ENCODE measurements at regions not wholly inside any gene's neighbourhood (a gene's known extent, or its start where the extent isn't known, plus 50 kb on each side); places are given as distances from the start of the nearest gene placed in this dataset.

- TF ChIP-seq POLR2AphosphoS5 (IDR thresholded peaks at IDR 0.05; ENCODE audit: low read depth, low read length) (no peak), FOXP2 (optimal IDR thresholded peaks at IDR 0.05; ENCODE audit: borderline replicate concordance, extremely low read depth, extremely low read length, insufficient read depth) (no peak), SIN3A (IDR thresholded peaks at IDR 0.05; ENCODE audit: borderline replicate concordance, insufficient read depth, low read length) (no peak), TAF1 (IDR thresholded peaks at IDR 0.05; ENCODE audit: borderline replicate concordance, insufficient read depth, low read length) (no peak), REST (IDR thresholded peaks at IDR 0.05; ENCODE audit: insufficient read depth in 1 of 2, low read depth in 2 of 2, low read length in 2 of 2) (no peak)
These were observed 488.6 kb downstream of the CSNK1G3 start for GRCh38 chr5:124000538-124000937.

GRCh38 chr5:123997462-123998215, 485.7 kb downstream of the CSNK1G3 start:
- TF ChIP-seq POLR2AphosphoS5 (IDR thresholded peaks at IDR 0.05; ENCODE audit: low read depth, low read length) (peak; percentile 57; the same call in 1 of the 2 replicates), SIN3A (IDR thresholded peaks at IDR 0.05; ENCODE audit: borderline replicate concordance, insufficient read depth, low read length) (peak; percentile 69; the same call in 1 of the 2 replicates), REST (IDR thresholded peaks at IDR 0.05; ENCODE audit: insufficient read depth in 1 of 2, low read depth in 2 of 2, low read length in 2 of 2) (0 out of 4 replicates have a peak, but pooled peaks of 1 of the 2 experiments have one; percentile 53), FOXP2 (optimal IDR thresholded peaks at IDR 0.05; ENCODE audit: borderline replicate concordance, extremely low read depth, extremely low read length, insufficient read depth) (no peak), TAF1 (IDR thresholded peaks at IDR 0.05; ENCODE audit: borderline replicate concordance, insufficient read depth, low read length) (peak; percentile 37; the same call in 1 of the 2 replicates)

- no peak for TF ChIP-seq FOXP2 (optimal IDR thresholded peaks at IDR 0.05; ENCODE audit: borderline replicate concordance, extremely low read depth, extremely low read length, insufficient read depth)
- TF ChIP-seq SIN3A (IDR thresholded peaks at IDR 0.05; ENCODE audit: borderline replicate concordance, insufficient read depth, low read length) = no peak
- no peak for TF ChIP-seq POLR2AphosphoS5 (IDR thresholded peaks at IDR 0.05; ENCODE audit: low read depth, low read length)
- no peak for TF ChIP-seq TAF1 (IDR thresholded peaks at IDR 0.05; ENCODE audit: borderline replicate concordance, insufficient read depth, low read length)
- TF ChIP-seq REST (IDR thresholded peaks at IDR 0.05; ENCODE audit: insufficient read depth in 1 of 2, low read depth in 2 of 2, low read length in 2 of 2) = no peak
These were observed 485.1 kb downstream of the CSNK1G3 start for GRCh38 chr5:123997064-123997461.

GRCh38 chr5:123992641-123993040, 480.7 kb downstream of the CSNK1G3 start:
- TF ChIP-seq SIN3A (IDR thresholded peaks at IDR 0.05; ENCODE audit: borderline replicate concordance, insufficient read depth, low read length) (no peak), TAF1 (IDR thresholded peaks at IDR 0.05; ENCODE audit: borderline replicate concordance, insufficient read depth, low read length) (no peak), FOXP2 (optimal IDR thresholded peaks at IDR 0.05; ENCODE audit: borderline replicate concordance, extremely low read depth, extremely low read length, insufficient read depth) (no peak)

GRCh38 chr5:123987956-123988355, 476.0 kb downstream of the CSNK1G3 start:
- no peak for TF ChIP-seq TAF1 (IDR thresholded peaks at IDR 0.05; ENCODE audit: borderline replicate concordance, insufficient read depth, low read length)
- TF ChIP-seq FOXP2 (optimal IDR thresholded peaks at IDR 0.05; ENCODE audit: borderline replicate concordance, extremely low read depth, extremely low read length, insufficient read depth) = no peak
- TF ChIP-seq POLR2AphosphoS5 (IDR thresholded peaks at IDR 0.05; ENCODE audit: low read depth, low read length) = no peak
- TF ChIP-seq SIN3A (IDR thresholded peaks at IDR 0.05; ENCODE audit: borderline replicate concordance, insufficient read depth, low read length) = no peak
- no peak for TF ChIP-seq REST (IDR thresholded peaks at IDR 0.05; ENCODE audit: insufficient read depth in 1 of 2, low read depth in 2 of 2, low read length in 2 of 2)
